ENCODE measurements at regions not wholly inside any gene's neighbourhood (a gene's known extent, or its start where the extent isn't known, plus 50 kb on each side); places are given as distances from the start of the nearest gene placed in this dataset.

DNA sequence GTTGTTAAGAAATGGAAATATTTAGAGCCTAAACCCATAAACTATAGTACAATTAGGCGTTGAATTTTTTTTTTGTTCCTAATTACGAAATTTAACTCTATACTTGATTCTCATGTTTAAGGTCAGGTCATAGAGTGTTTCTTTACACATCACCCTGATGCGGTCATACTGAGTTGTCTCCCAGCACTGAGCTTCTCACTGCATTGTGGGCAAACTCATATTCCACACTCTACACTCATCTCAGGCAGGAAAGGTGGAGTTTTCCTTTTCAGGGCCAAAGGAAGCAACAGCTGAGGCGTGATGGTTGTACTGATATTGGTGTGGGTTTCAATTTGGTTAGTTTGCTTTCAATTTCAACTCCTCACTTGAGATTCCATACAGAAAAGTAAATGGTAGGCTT is 75.4 kb downstream of the FAT4 start:
- TF ChIP-seq, protein P1, sequence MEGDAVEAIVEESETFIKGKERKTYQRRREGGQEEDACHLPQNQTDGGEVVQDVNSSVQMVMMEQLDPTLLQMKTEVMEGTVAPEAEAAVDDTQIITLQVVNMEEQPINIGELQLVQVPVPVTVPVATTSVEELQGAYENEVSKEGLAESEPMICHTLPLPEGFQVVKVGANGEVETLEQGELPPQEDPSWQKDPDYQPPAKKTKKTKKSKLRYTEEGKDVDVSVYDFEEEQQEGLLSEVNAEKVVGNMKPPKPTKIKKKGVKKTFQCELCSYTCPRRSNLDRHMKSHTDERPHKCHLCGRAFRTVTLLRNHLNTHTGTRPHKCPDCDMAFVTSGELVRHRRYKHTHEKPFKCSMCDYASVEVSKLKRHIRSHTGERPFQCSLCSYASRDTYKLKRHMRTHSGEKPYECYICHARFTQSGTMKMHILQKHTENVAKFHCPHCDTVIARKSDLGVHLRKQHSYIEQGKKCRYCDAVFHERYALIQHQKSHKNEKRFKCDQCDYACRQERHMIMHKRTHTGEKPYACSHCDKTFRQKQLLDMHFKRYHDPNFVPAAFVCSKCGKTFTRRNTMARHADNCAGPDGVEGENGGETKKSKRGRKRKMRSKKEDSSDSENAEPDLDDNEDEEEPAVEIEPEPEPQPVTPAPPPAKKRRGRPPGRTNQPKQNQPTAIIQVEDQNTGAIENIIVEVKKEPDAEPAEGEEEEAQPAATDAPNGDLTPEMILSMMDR (IDR thresholded peaks at IDR 0.05 in 4 of 5, conservative IDR thresholded peaks at IDR 0.05 in 1 of 5): no peak
- TF ChIP-seq POLR2A (IDR thresholded peaks at IDR 0.05): no peak
